ENCODE measurements at regions not wholly inside any gene's neighbourhood (a gene's known extent, or its start where the extent isn't known, plus 50 kb on each side); places are given as distances from the start of the nearest gene placed in this dataset.

DNA sequence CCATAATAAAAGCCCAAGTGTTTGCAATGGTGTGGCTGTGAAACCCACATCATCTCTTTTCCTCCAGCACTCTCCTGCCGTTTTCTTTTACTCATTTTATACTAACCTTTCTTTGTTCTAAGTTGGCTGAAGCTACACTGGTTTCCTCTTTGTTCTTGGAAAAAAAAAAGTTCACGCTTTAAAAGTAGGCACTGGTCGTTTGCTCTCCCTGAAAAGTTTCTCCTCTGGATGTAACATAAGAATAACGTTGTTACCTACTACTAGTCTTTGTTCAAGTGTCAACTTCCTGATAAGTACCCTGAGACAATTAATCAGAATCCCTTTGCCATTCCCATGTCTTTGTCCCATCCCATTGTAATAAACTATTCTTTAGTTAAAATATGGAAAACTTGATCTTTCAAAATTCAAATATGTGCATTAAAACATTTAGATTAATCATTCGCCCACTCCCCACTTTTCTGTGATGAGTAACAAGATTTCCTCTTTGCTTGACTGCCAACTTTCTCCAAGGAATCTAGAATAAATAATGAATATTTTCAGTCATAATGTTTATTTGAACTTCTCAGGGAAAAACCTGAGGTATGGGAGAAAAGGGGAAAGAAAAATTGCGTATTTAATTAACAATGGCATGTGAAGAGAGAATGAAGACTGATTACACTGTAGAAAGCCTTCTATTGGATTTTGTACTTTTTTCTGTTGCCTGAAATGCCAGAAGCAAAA, 454.3 kb upstream of the CTNND2 start:
- DNase-seq = no peak
- Histone ChIP-seq H3K9me3 (peaks cover 0 to 9% (median 2%) of the 10 kb centered on the region in 4 donors), H3K4me3 (no peak overlapping the region), H3K27ac (no peak overlapping the region), H3K27me3 (no peaks in the 10 kb centered on the region), H3K36me3 (no peaks in the 10 kb centered on the region), H3K4me1 (no peaks in the 10 kb centered on the region)
- TF ChIP-seq POLR2A (IDR thresholded peaks at IDR 0.05) = no peak
- TF ChIP-seq POLR2AphosphoS5 (IDR thresholded peaks at IDR 0.05) = no peak
- no peak for TF ChIP-seq EP300 (IDR thresholded peaks at IDR 0.05)
- TF ChIP-seq, protein P1, sequence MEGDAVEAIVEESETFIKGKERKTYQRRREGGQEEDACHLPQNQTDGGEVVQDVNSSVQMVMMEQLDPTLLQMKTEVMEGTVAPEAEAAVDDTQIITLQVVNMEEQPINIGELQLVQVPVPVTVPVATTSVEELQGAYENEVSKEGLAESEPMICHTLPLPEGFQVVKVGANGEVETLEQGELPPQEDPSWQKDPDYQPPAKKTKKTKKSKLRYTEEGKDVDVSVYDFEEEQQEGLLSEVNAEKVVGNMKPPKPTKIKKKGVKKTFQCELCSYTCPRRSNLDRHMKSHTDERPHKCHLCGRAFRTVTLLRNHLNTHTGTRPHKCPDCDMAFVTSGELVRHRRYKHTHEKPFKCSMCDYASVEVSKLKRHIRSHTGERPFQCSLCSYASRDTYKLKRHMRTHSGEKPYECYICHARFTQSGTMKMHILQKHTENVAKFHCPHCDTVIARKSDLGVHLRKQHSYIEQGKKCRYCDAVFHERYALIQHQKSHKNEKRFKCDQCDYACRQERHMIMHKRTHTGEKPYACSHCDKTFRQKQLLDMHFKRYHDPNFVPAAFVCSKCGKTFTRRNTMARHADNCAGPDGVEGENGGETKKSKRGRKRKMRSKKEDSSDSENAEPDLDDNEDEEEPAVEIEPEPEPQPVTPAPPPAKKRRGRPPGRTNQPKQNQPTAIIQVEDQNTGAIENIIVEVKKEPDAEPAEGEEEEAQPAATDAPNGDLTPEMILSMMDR (IDR thresholded peaks at IDR 0.05) = no peak
- no peak for ATAC-seq (ENCODE audit: low FRiP score in 2 of 2)
- 52% methylated on average over 6 of the region's 6 CpGs for WGBS, 2 donors

DNA sequence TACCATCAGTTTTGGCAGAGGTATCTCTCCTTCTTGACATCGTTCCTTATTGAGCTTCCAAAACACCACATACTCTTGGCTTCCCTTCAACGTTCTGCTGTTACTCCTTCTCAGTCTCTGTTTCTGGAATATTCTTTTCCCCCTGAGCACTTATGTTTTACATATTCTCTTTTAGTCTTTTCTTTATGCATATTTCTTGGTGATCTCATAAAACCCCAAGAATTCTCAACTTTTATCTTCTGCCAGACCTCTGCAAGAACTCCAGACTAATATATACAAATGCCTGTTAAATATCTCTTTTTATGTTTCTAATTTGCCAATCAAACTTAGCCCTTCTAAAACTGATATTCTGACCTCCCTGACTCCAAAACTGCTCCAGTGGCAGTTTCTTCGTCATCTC, 453.4 kb upstream of the CTNND2 start:
- H3K4me3 ChIP-seq = no peak overlapping the region
- WGBS, 2 donors = 66 to 68% methylated on average over 3 of the region's 3 CpGs
- H3K9me3 ChIP-seq = peaks cover 0 to 9% (median 2%) of the 10 kb centered on the region in 4 donors
- TF ChIP-seq, protein P1 (IDR thresholded peaks at IDR 0.05) = no peak
- TF ChIP-seq EP300 (IDR thresholded peaks at IDR 0.05) = no peak
- no peak for TF ChIP-seq POLR2A (IDR thresholded peaks at IDR 0.05)
- TF ChIP-seq POLR2AphosphoS5 (IDR thresholded peaks at IDR 0.05) = no peak
- no peak for ATAC-seq (ENCODE audit: low FRiP score in 2 of 2)
- no peaks in the 10 kb centered on the region for H3K36me3 ChIP-seq
- H3K4me1 ChIP-seq = no peaks in the 10 kb centered on the region
- DNase-seq = no peak
- no peaks in the 10 kb centered on the region for H3K27me3 ChIP-seq
- no peak overlapping the region for H3K27ac ChIP-seq

DNA sequence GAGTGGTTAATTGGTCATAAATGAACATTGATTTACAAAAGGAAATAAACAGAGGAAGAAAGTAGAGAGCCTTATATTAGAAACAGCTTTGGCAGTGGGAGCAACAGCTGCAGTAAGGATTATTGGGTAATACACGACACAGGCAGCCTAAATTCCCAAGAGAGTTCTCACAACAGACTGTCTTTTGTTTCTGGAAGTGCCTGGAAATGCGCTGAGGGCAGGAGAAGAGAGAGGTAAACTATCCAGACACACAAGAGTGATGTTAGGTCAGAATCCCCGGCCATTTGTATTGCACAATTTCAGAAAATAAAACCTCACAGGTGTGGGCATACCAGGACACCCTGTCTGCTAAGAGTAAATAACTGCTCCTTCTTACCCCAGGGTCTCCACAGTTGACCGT, 450.4 kb upstream of the CTNND2 start:
- no peak for ATAC-seq (ENCODE audit: low FRiP score in 2 of 2)
- WGBS, 2 donors = 48 to 51% methylated on average over 4 of the region's 4 CpGs
- no peaks in the 10 kb centered on the region for H3K9me3 ChIP-seq
- H3K4me1 ChIP-seq = no peaks in the 10 kb centered on the region
- no peak overlapping the region for H3K4me3 ChIP-seq
- no peak for DNase-seq
- H3K27me3 ChIP-seq = no peaks in the 10 kb centered on the region
- no peak overlapping the region for H3K27ac ChIP-seq
- no peaks in the 10 kb centered on the region for H3K36me3 ChIP-seq
- TF ChIP-seq POLR2AphosphoS5 (IDR thresholded peaks at IDR 0.05) = no peak

DNA sequence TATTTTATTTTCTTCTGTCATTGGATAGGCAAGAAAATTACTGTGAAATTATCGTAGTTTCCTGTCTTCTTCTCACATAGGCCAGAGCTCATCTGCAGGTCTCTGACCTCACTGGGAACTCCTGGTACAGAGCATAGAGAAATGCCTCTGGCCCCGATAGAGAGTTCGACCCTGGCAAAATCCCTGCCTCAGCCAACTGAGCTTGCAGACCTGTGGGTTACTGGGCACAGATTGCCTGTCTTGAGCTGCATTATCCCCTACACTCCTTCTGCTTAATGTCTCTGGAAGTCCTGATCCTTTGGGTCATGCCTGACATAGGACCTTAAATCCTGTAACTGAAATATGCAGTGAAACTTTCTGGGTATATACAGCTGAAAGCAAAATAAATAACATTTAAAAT, 439.3 kb upstream of the CTNND2 start:
- no peak for DNase-seq
- 84 to 92% methylated on average over 3 of the region's 3 CpGs for WGBS, 2 donors
- no peaks in the 10 kb centered on the region for H3K36me3 ChIP-seq
- no peak for ATAC-seq (ENCODE audit: low FRiP score in 2 of 2)
- H3K4me3 ChIP-seq = no peak overlapping the region
- TF ChIP-seq, protein P1 (IDR thresholded peaks at IDR 0.05) = no peak
- no peak for TF ChIP-seq POLR2AphosphoS5 (IDR thresholded peaks at IDR 0.05)
- TF ChIP-seq EP300 (IDR thresholded peaks at IDR 0.05) = no peak
- TF ChIP-seq POLR2A (IDR thresholded peaks at IDR 0.05) = no peak
- H3K4me1 ChIP-seq = no peaks in the 10 kb centered on the region
- H3K27ac ChIP-seq = no peak overlapping the region
- peaks cover 0 to 6% (median 0%) of the 10 kb centered on the region in 4 donors for H3K9me3 ChIP-seq
- H3K27me3 ChIP-seq = no peaks in the 10 kb centered on the region

DNA sequence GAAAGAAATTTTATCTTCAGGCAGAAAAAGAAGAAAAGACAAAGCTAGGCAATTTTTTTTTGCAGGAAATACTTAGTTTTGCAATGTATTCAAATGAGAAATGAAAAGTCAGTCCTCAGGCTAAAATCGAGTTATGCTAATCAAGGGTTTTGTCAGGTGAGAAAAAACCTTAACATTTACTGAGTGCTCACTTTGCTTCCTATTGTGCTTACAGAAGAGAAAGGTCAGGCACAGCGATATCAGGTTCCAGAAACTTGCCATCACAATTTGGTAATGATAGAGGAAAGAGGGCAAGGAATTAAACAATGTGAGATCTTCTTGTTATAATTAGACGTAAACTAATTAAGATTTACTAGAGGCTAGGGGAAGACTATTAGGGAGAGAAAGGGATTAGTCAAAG, 431.7 kb upstream of the CTNND2 start:
- Histone ChIP-seq H3K36me3 (no peaks in the 10 kb centered on the region), H3K4me1 (no peaks in the 10 kb centered on the region), H3K4me3 (no peak overlapping the region), H3K27ac (no peak overlapping the region), H3K9me3 (peaks cover 0 to 2% (median 0%) of the 10 kb centered on the region in 4 donors), H3K27me3 (no peaks in the 10 kb centered on the region)
- DNase-seq (no peak), ATAC-seq (ENCODE audit: low FRiP score in 2 of 2) (no peak)
- no peak for TF ChIP-seq EP300 (IDR thresholded peaks at IDR 0.05)
- no peak for TF ChIP-seq POLR2A (IDR thresholded peaks at IDR 0.05)
- TF ChIP-seq POLR2AphosphoS5 (IDR thresholded peaks at IDR 0.05) = no peak
- TF ChIP-seq, protein P1 (IDR thresholded peaks at IDR 0.05) = no peak
- 36 to 56% methylated on average over 3 of the region's 3 CpGs for WGBS, 2 donors

Data from upper lobe of left lung (tissue), 6 donors.